Adrenal gland (tissue), 5 donors: ENCODE measurements at regions not wholly inside any gene's neighbourhood (a gene's known extent, or its start where the extent isn't known, plus 50 kb on each side); places are given as distances from the start of the nearest gene placed in this dataset.

Experiments used
- POLR2A ChIP-seq, 2 donors: fragments of 450-650 bp; IDR thresholded peaks; one replicate each; pipeline ENCODE4 v1.6.1; 2017; ENCODE audit warnings: antibody characterized with exemption in 2 of 2, mild to moderate bottlenecking in 2 of 2, moderate library complexity in 1 of 2
- TF ChIP-seq, protein P1 (sequence below), 6 experiments: fragments of 450-650 bp in 4 of 6; fragments of 200-600 bp in 2 of 6; sonication (generic) in 1 of 6; IDR thresholded peaks; 1 replicate in 5 of 6; 2 replicates in 1 of 6; pipeline versions ENCODE4 v1.5.1 to v1.8.0; 2016 to 2021; ENCODE audit warnings: antibody characterized with exemption in 6 of 6, mild to moderate bottlenecking in 2 of 6, moderate library complexity in 1 of 6
- donor health status: DM: no; HTN: no; CAD: no.

DNA sequence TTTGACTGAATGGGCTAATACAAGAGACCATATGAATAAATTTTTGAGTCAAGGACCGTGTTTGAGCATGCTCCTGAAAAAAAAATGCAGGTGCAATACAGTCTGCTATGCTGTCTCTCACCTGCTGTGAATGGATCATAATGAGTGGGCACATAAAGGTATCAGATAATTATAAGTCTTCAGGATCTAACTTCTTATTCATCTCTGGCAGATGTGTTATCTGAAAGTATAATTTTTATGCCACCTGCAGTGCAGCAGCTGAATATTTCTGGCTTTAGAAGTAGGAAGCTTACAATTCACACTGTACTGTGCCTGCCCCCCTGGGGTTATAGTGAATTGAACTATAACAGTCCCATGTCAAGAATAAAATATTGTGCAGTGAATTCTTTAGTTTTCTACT is 333.3 kb downstream of the MRPL39 start:
- TF ChIP-seq, protein P1, sequence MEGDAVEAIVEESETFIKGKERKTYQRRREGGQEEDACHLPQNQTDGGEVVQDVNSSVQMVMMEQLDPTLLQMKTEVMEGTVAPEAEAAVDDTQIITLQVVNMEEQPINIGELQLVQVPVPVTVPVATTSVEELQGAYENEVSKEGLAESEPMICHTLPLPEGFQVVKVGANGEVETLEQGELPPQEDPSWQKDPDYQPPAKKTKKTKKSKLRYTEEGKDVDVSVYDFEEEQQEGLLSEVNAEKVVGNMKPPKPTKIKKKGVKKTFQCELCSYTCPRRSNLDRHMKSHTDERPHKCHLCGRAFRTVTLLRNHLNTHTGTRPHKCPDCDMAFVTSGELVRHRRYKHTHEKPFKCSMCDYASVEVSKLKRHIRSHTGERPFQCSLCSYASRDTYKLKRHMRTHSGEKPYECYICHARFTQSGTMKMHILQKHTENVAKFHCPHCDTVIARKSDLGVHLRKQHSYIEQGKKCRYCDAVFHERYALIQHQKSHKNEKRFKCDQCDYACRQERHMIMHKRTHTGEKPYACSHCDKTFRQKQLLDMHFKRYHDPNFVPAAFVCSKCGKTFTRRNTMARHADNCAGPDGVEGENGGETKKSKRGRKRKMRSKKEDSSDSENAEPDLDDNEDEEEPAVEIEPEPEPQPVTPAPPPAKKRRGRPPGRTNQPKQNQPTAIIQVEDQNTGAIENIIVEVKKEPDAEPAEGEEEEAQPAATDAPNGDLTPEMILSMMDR (IDR thresholded peaks at IDR 0.05) = no peak
- TF ChIP-seq POLR2A (IDR thresholded peaks at IDR 0.05) = no peak
